Left colon (tissue), 2 donors: ENCODE measurements at regions not wholly inside any gene's neighbourhood (a gene's known extent, or its start where the extent isn't known, plus 50 kb on each side); places are given as distances from the start of the nearest gene placed in this dataset.

Experiments
- ATAC-seq: fragments of 200-7000 bp; cut with Tn5 transposase; one replicate; pipeline ENCODE4 v1.9.1; 2020; ENCODE audit warnings: mild to moderate bottlenecking, moderate library complexity
- DNase-seq, 2 donors: peaks; one replicate each; pipeline ENCODE4 v3.0.0-alpha.2; 2020
- intact Hi-C, 2 donors: fragments of 100-400 bp; cut with DNase I in 1 of 2; cut with micrococcal nuclease in 1 of 2; formaldehyde crosslinking; loops; one replicate each; pipeline versions ENCODE4 v1.11.2 to v1.14.0; 2022; cut with DNase I, micrococcal nuclease
- donor health status: DM: no; HTN: no; CAD: no.
- donor health status: DM: yes; HTN: yes; CAD: no.

- DNase-seq = no peak
- intact Hi-C loops = no loop called here
- no peak for ATAC-seq
Measured at GRCh38 chr5:44868541-44868940, 59.8 kb downstream of the MRPS30 start.

- intact Hi-C loops = no loop called here
- DNase-seq (no peak), ATAC-seq (no peak)
Measured at GRCh38 chr5:44869928-44870327, 61.2 kb downstream of the MRPS30 start.

GRCh38 chr5:44870430-44870829 lies 61.7 kb downstream of the MRPS30 start:
- DNase-seq = no peak
- intact Hi-C loops = no loop called here
- no peak for ATAC-seq

- no peak for ATAC-seq
- intact Hi-C loops = no loop called here
- DNase-seq = no peak
Measured at GRCh38 chr5:44871401-44871800, 62.7 kb downstream of the MRPS30 start.

- intact Hi-C loops = no loop called here
- DNase-seq = no peak
- ATAC-seq = no peak
Measured at GRCh38 chr5:44875661-44876605, 67.2 kb downstream of the MRPS30 start.

- ATAC-seq (no peak), DNase-seq (no peak)
- intact Hi-C loops = no loop called here
Measured at GRCh38 chr5:44881266-44881665, 72.5 kb downstream of the MRPS30 start.

- DNase-seq (no peak), ATAC-seq (no peak)
- intact Hi-C loops = no loop called here
Measured at GRCh38 chr5:44884036-44884435, 75.3 kb downstream of the MRPS30 start.

- DNase-seq = no peak
- no peak for ATAC-seq
- intact Hi-C loops = no loop called here
Measured at GRCh38 chr5:44885903-44886302, 77.2 kb downstream of the MRPS30 start.

- DNase-seq (no peak), ATAC-seq (no peak)
- intact Hi-C loops = no loop called here
Measured at GRCh38 chr5:44887722-44888121, 79.0 kb downstream of the MRPS30 start.

GRCh38 chr5:44888435-44888834 lies 79.7 kb downstream of the MRPS30 start:
- intact Hi-C loops = no loop called here
- ATAC-seq (no peak), DNase-seq (no peak)

GRCh38 chr5:44891116-44891515 lies 82.4 kb downstream of the MRPS30 start:
- no peak for ATAC-seq
- intact Hi-C loops = no loop called here
- DNase-seq = no peak

GRCh38 chr5:44900273-44900954 lies 91.7 kb downstream of the MRPS30 start:
- DNase-seq (no peak), ATAC-seq (no peak)
- intact Hi-C loops = no loop called here

GRCh38 chr5:44907396-44907795 lies 98.6 kb downstream of the MRPS30 start:
- intact Hi-C loops = no loop called here
- ATAC-seq (no peak), DNase-seq (no peak)

- ATAC-seq (no peak), DNase-seq (no peak)
- intact Hi-C loops = no loop called here
Measured at GRCh38 chr5:44909004-44909403, 100.3 kb downstream of the MRPS30 start.

- no peak for ATAC-seq
- intact Hi-C loops = no loop called here
- no peak for DNase-seq
Measured at GRCh38 chr5:44911501-44911900, 102.8 kb downstream of the MRPS30 start.

GRCh38 chr5:44914221-44914620 lies 105.5 kb downstream of the MRPS30 start:
- no peak for DNase-seq
- intact Hi-C loops = no loop called here
- ATAC-seq = no peak

- ATAC-seq (no peak), DNase-seq (no peak)
- intact Hi-C loops = no loop called here
Measured at GRCh38 chr5:44919560-44919959, 110.8 kb downstream of the MRPS30 start.

- intact Hi-C loops = no loop called here
- ATAC-seq = no peak
- no peak for DNase-seq
Measured at GRCh38 chr5:44927115-44927733, 118.5 kb downstream of the MRPS30 start.

- ATAC-seq = no peak
- intact Hi-C loops = no loop called here
- no peak for DNase-seq
Measured at GRCh38 chr5:44932922-44933585, 124.3 kb downstream of the MRPS30 start.
